Ovary (tissue), 7 donors: ENCODE measurements at regions not wholly inside any gene's neighbourhood (a gene's known extent, or its start where the extent isn't known, plus 50 kb on each side); places are given as distances from the start of the nearest gene placed in this dataset.

Experiments
- DNase-seq, 5 donors: peaks; one replicate each; pipeline ENCODE4 v3.0.0-alpha.2; 2019 to 2020
- H3K27ac ChIP-seq, 2 donors: fragments of 200-600 bp; one replicate each; pipeline versions ENCODE4 v1.5.1 to v1.8.0; 2019 to 2022
- H3K27me3 ChIP-seq: fragments of 200-600 bp; one replicate; pipeline ENCODE4 v1.8.0; 2022
- H3K36me3 ChIP-seq: fragments of 200-600 bp; sonication (generic); one replicate; pipeline ENCODE4 v1.5.1; 2019
- H3K4me1 ChIP-seq: one replicate; pipeline ENCODE4 v1.8.1; 2013; ENCODE audit warnings: mild to moderate bottlenecking, moderate library complexity; ENCODE audit not compliant: insufficient read depth
- H3K4me3 ChIP-seq: fragments of 200-600 bp; sonication (generic); one replicate; pipeline ENCODE4 v1.5.1; 2017
- H3K9me3 ChIP-seq, 2 donors: fragments of 200-600 bp in 1 of 2; sonication (generic) in 1 of 2; one replicate each; pipeline versions ENCODE4 v1.5.1 to v1.8.1; 2013 to 2019; ENCODE audit warnings: mild to moderate bottlenecking in 1 of 2, moderate library complexity in 1 of 2
- EP300 ChIP-seq: sonication (generic); formaldehyde crosslinking; IDR thresholded peaks from one replicate; pipeline ENCODE4 v1.6.1; 2017; ENCODE audit warnings: antibody characterized with exemption
- POLR2A ChIP-seq: fragments of 450-650 bp; IDR thresholded peaks from one replicate; pipeline ENCODE4 v1.6.1; 2017; ENCODE audit warnings: antibody characterized with exemption, mild to moderate bottlenecking, moderate library complexity
- WGBS, 3 donors: extraction: QIAGEN DNeasy Blood & Tissue Kit in 1 of 3; methylation state at CpG; one replicate each; pipeline versions ENCODE4 v1.1.5 to v1.1.7; 2013 to 2017; 5-methylcytosine and 5-hydroxymethylcytosine counted together
- intact Hi-C, 4 donors: fragments of 100-400 bp; cut with DNase I; formaldehyde crosslinking; loops; one replicate each; pipeline versions ENCODE4 v1.11.0 to v1.15.1; 2022 to 2023
- TF ChIP-seq, protein P1 (sequence below), 3 donors: fragments of 450-650 bp in 2 of 3; fragments of 200-600 bp in 1 of 3; IDR thresholded peaks; one replicate each; pipeline versions ENCODE4 v1.5.1 to v1.8.0; 2016 to 2022; ENCODE audit warnings: antibody characterized with exemption in 3 of 3, mild to moderate bottlenecking in 1 of 3
- donor health status: DM: no; HTN: no; CAD: no; lungs with moderate emphysema.
- donor health status: DM: no; HTN: no; CAD: no.
- donor health status: Bipolar disorder and iron deficiency.
- donor health status: DM: no; HTN: no; CAD: no.
- donor health status: DM: yes; HTN: yes; CAD: no.

DNA sequence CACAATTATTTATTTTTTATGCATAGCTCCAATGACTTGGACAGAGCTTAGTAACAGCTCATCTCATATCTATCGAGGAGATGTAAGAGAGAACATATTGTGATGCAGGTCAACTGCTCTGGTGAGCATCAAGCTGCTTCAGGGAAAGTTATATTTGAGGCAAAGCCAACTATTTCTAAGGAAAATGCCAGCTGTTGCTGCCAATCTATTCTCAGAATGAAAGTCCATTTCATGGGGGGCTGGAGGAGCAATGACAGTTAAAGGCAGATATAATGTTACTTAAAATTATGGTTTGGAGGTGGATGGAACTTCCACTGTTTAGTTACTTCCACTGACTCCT is 424.8 kb downstream of the KIF20B start:
- peaks cover 0 to 1% of the 10 kb centered on the region in 2 donors for H3K9me3 ChIP-seq
- H3K27me3 ChIP-seq: no peaks in the 10 kb centered on the region
- intact Hi-C loops: no loop called here
- WGBS, 3 donors: 58 to 61% (median 60%) methylated on average over 1 of the region's 1 CpG
- no peaks in the 10 kb centered on the region for H3K36me3 ChIP-seq
- H3K4me1 ChIP-seq: no peaks in the 10 kb centered on the region
- no peak overlapping the region for H3K4me3 ChIP-seq
- TF ChIP-seq EP300: no peak
- no peak for TF ChIP-seq POLR2A
- TF ChIP-seq, protein P1, sequence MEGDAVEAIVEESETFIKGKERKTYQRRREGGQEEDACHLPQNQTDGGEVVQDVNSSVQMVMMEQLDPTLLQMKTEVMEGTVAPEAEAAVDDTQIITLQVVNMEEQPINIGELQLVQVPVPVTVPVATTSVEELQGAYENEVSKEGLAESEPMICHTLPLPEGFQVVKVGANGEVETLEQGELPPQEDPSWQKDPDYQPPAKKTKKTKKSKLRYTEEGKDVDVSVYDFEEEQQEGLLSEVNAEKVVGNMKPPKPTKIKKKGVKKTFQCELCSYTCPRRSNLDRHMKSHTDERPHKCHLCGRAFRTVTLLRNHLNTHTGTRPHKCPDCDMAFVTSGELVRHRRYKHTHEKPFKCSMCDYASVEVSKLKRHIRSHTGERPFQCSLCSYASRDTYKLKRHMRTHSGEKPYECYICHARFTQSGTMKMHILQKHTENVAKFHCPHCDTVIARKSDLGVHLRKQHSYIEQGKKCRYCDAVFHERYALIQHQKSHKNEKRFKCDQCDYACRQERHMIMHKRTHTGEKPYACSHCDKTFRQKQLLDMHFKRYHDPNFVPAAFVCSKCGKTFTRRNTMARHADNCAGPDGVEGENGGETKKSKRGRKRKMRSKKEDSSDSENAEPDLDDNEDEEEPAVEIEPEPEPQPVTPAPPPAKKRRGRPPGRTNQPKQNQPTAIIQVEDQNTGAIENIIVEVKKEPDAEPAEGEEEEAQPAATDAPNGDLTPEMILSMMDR (IDR thresholded peaks at IDR 0.05): no peak
- H3K27ac ChIP-seq: no peak overlapping the region
- no peak for DNase-seq

DNA sequence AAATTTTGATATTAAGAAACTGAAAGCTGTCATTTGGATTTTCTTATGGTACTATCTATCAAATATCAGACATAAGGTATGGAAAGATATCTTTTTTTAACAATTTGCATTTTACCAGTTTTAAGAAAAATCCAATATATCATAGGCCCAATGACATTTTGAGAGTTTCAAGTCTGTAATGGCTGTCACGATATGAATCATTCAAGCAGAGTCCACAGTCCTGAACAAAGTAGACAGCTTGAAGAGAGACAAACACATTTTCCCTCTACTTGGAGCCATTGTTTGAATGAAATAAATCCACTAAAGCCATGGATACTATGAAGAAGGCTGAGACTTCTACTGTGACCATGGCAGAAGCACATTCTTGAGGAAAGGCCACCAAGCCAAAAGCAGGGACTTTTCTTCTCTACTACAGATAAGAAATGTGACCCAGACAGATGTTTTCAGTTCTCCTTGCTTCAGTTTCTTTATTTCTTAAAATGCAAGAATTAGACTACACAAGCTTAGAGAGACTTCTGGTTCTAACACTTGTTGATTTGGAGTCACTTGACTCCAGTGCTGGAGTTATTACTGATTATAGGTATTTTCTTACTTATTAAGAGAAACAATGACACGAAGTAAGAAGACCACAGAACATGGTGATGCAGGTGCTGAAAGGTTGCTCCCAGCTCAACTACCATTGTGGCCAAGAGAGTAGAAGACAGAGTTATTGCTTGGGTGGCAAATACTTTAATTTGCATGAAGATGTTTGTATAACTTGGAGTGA is 429.1 kb downstream of the KIF20B start:
- intact Hi-C loops: no loop called here
- Histone ChIP-seq H3K9me3 (peaks cover 0 to 10% of the 10 kb centered on the region in 2 donors), H3K4me3 (no peak overlapping the region), H3K36me3 (no peaks in the 10 kb centered on the region), H3K27me3 (no peaks in the 10 kb centered on the region), H3K4me1 (no peaks in the 10 kb centered on the region), H3K27ac (no peak overlapping the region)
- DNase-seq: no peak
- no peak for TF ChIP-seq POLR2A
- TF ChIP-seq EP300: no peak
- TF ChIP-seq, protein P1 (IDR thresholded peaks at IDR 0.05): no peak
- 77 to 88% (median 78%) methylated on average over 2 of the region's 2 CpGs for WGBS, 3 donors

DNA sequence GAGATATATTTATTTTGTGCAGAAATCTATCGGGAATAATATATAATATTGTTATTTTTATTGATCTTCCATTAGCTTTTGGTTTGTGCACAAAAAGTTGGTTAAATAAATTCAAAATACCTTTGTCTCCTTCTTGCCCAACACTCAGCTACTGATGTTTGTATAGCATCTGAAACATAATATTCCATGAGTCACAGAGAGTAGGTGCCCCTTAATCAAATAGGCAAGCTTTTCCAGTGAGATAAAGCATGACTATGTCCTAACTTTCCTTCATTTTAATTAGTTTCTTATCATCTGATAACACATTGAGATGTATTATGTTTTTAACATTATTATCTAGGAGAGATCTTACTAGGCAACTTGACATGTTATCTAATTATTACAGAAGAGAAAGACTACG is 432.2 kb downstream of the KIF20B start:
- H3K4me1 ChIP-seq: no peaks in the 10 kb centered on the region

DNA sequence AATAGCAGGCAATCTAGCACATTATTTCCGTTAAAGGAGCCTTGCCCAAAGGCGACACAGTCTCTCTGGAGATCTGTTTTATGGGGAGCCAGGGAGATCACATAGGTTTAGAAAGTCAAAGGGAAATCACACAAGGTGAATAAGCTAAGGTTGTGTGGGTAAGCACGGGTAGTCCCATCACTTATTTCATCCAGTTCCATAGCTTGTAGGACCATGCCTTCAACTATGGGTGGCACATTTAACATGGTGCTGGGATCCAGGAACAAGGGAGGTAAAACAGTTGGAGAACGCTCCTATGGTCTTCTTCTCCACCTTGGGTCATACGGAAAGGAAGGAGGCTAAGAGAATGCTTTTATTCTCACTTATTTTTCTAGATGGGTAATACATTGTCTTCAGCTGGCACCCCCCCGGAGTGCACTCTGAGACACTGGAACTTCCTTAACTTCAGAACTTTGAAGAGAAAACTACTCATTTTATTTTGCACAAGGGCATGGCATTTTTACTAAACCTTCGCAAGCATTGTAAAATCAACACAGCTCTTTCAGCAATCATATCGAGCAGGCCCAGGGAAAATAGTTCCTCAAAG is 435.4 kb downstream of the KIF20B start:
- Histone ChIP-seq H3K9me3 (peaks cover 0 to 16% of the 10 kb centered on the region in 2 donors), H3K27me3 (no peaks in the 10 kb centered on the region), H3K4me3 (no peak overlapping the region), H3K27ac (no peak overlapping the region), H3K36me3 (no peaks in the 10 kb centered on the region), H3K4me1 (no peaks in the 10 kb centered on the region)
- 76 to 77% (median 76%) methylated on average over 8 of the region's 8 CpGs for WGBS, 3 donors
- TF ChIP-seq EP300 (no peak), POLR2A (no peak)
- no peak for DNase-seq
- intact Hi-C loops: no loop called here

More for the DNA sequence above, 432.2 kb downstream of the KIF20B start:
- no peaks in the 10 kb centered on the region for H3K27me3 ChIP-seq
- DNase-seq: no peak
- WGBS, 3 donors: 84 to 92% (median 85%) methylated on average over 2 of the region's 2 CpGs
- H3K4me3 ChIP-seq: no peak overlapping the region
- intact Hi-C loops: no loop called here
- TF ChIP-seq, protein P1 (IDR thresholded peaks at IDR 0.05): no peak
- TF ChIP-seq EP300 (no peak), POLR2A (no peak)
- H3K9me3 ChIP-seq: peaks cover 0 to 20% of the 10 kb centered on the region in 2 donors
- no peak overlapping the region for H3K27ac ChIP-seq
- no peaks in the 10 kb centered on the region for H3K36me3 ChIP-seq

DNA sequence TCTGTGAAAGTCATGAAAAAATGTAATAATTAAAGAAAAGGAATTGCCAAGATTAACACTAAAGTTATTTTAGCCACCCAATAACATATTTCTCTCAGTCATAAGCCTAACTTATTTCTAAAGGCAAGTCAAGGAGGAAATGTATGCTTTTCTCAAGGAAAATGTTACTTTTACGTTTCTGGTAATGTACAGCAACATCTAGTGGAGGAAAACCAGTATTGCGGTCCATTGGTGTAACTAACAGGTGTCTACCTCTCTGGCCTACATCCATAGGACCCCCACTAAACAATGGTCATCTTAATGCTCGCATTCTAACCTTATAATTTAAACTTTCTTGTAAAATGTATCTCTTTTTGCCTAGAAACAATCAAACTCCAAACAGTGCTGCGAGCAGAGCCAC is 437.5 kb downstream of the KIF20B start:
- Histone ChIP-seq H3K9me3 (peaks cover 0 to 13% of the 10 kb centered on the region in 2 donors), H3K4me1 (no peaks in the 10 kb centered on the region), H3K4me3 (no peak overlapping the region), H3K27ac (no peak overlapping the region), H3K27me3 (no peaks in the 10 kb centered on the region), H3K36me3 (no peaks in the 10 kb centered on the region)
- WGBS, 3 donors: 68 to 75% (median 73%) methylated on average over 4 of the region's 4 CpGs
- DNase-seq: no peak
- TF ChIP-seq EP300 (no peak), POLR2A (no peak)
- TF ChIP-seq, protein P1 (IDR thresholded peaks at IDR 0.05): no peak
- intact Hi-C loops: no loop called here
